Breast epithelium (tissue), 3 donors: ENCODE measurements at regions not wholly inside any gene's neighbourhood (a gene's known extent, or its start where the extent isn't known, plus 50 kb on each side); places are given as distances from the start of the nearest gene placed in this dataset.

Experiments
- POLR2A ChIP-seq: fragments of 450-650 bp; IDR thresholded peaks from one replicate; pipeline ENCODE4 v1.6.1; 2016; ENCODE audit warnings: antibody characterized with exemption, mild to moderate bottlenecking, moderate library complexity
- POLR2AphosphoS5 ChIP-seq, 3 donors: sonication (generic); formaldehyde crosslinking; IDR thresholded peaks; one replicate each; pipeline ENCODE4 v1.6.1; 2017; ENCODE audit warnings: antibody characterized with exemption in 3 of 3
- TF ChIP-seq, protein P1 (sequence below), 3 donors: fragments of 450-650 bp; IDR thresholded peaks; one replicate each; pipeline ENCODE4 v1.5.1; 2016 to 2017; ENCODE audit warnings: antibody characterized with exemption in 3 of 3, mild to moderate bottlenecking in 3 of 3, moderate library complexity in 3 of 3

DNA sequence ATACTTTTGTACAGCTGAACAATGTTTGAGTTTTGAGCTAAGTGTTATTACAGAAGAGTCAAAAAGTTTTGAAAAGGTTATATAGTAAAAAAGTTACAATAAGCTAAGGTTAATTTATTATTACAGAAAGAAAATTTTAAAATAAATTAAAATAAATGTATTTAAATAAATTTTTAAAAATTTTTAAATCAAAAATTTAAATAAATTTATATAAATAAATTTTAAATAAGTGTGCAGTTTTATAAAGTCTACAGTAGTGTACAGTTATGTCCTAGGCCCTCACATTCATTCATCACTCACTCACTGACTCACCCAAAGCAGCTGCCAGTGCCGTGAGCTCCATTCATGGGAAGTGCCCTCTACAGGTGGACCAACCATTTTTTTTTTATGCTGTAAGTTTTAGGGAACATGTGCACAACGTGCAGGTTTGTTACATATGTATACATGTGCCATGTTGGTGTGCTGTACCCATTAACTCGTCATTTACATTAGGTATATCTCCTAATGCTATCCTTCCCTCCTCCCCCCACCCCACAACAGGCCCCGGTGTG lies 462.9 kb upstream of the ZMIZ1 start:
- TF ChIP-seq, protein P1, sequence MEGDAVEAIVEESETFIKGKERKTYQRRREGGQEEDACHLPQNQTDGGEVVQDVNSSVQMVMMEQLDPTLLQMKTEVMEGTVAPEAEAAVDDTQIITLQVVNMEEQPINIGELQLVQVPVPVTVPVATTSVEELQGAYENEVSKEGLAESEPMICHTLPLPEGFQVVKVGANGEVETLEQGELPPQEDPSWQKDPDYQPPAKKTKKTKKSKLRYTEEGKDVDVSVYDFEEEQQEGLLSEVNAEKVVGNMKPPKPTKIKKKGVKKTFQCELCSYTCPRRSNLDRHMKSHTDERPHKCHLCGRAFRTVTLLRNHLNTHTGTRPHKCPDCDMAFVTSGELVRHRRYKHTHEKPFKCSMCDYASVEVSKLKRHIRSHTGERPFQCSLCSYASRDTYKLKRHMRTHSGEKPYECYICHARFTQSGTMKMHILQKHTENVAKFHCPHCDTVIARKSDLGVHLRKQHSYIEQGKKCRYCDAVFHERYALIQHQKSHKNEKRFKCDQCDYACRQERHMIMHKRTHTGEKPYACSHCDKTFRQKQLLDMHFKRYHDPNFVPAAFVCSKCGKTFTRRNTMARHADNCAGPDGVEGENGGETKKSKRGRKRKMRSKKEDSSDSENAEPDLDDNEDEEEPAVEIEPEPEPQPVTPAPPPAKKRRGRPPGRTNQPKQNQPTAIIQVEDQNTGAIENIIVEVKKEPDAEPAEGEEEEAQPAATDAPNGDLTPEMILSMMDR (IDR thresholded peaks at IDR 0.05), result no peak
- TF ChIP-seq POLR2A (no peak), POLR2AphosphoS5 (IDR thresholded peaks at IDR 0.05) (no peak)
